IgD-negative memory B cell (primary cell): ENCODE measurements at regions not wholly inside any gene's neighbourhood (a gene's known extent, or its start where the extent isn't known, plus 50 kb on each side); places are given as distances from the start of the nearest gene placed in this dataset.

Experiments
- H3K27ac Mint-ChIP-seq, 3 donors: one replicate each; pipeline ENCODE4 v1.8.0; 2020 to 2022; ENCODE audit warnings: mild to moderate bottlenecking in 3 of 3, mixed read lengths in 3 of 3, moderate library complexity in 1 of 3
- H3K27me3 Mint-ChIP-seq: one replicate; pipeline ENCODE4 v1.8.0; 2021; ENCODE audit warnings: mixed read lengths
- H3K36me3 Mint-ChIP-seq: one replicate; pipeline ENCODE4 v1.8.0; 2020; ENCODE audit warnings: mild to moderate bottlenecking, mixed read lengths
- H3K4me1 Mint-ChIP-seq, 3 donors: one replicate each; pipeline ENCODE4 v1.8.0; 2020 to 2022; ENCODE audit warnings: mixed read lengths in 3 of 3, mild to moderate bottlenecking in 1 of 3
- H3K4me3 Mint-ChIP-seq, 4 donors: one replicate each; pipeline ENCODE4 v1.8.0; 2020 to 2022; ENCODE audit warnings: mild to moderate bottlenecking in 4 of 4, mixed read lengths in 4 of 4, moderate library complexity in 3 of 4
- H3K9me3 Mint-ChIP-seq, 3 donors: one replicate each; pipeline ENCODE4 v1.8.0; 2020 to 2021; ENCODE audit warnings: mixed read lengths in 3 of 3, mild to moderate bottlenecking in 1 of 3

DNA sequence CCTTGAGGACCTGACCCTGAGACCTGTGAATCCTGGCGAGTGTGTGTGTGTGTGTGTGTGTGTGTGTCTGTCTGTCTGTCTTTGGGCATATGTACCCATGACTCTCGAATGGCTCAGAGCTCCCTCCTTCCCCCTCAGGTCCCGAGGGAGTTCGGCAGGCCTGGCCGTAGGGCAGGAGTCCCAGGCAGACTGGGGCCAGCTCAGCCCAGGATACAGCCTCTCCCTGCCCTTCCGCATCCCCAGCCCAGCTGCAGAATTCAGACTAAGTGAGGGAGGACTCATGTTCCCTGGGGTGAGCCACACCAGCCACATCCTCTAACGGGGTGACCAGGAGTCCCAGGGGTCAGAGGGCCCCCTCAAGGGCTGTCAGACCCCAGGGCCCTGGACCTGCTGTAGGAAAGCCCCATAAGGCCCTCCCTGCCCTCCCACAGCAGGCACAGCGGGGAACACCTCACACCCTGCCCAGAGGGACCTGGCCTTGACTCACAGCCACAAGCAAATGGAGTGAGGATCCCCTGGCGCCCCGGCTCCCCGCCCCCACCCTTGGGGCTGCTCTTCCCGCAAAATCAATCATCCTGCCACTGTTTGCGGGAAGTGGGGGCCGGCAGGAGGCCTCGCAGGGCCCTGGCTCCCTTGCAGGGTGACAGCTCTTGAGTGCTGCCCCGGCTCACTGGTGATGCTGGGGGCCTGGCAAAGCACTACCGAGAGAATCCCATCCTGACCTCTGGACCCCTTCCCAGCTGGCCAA is 101.7 kb upstream of the CASZ1 start:
- H3K4me1 Mint-ChIP-seq = no peaks in the 10 kb centered on the region
- no peaks in the 10 kb centered on the region for H3K9me3 Mint-ChIP-seq
- no peak overlapping the region for H3K4me3 Mint-ChIP-seq
- peaks cover 25% of the 10 kb centered on the region for H3K27me3 Mint-ChIP-seq
- H3K36me3 Mint-ChIP-seq = no peaks in the 10 kb centered on the region
- H3K27ac Mint-ChIP-seq = no peak overlapping the region

DNA sequence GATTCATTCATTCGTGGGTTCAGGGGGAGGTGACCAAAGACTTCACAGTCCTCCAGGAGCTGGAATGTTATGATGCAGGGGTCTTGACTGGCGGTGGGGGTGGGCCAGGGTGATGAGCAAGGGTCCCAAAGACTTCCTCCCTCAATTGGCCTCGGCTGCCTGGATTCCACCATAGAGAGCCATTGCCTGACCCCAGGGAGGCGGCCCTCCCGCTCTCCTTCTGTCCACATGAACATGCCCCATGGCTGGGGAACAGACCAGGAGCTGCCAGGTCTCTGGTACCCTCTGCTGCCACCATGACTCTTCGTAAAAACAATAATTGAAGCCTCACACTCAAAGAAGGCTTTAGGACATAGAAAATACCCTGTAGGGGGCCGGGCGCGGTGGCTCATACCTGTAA is 102.5 kb upstream of the CASZ1 start:
- no peak overlapping the region for H3K27ac Mint-ChIP-seq
- no peaks in the 10 kb centered on the region for H3K36me3 Mint-ChIP-seq
- H3K4me3 Mint-ChIP-seq = no peak overlapping the region
- H3K4me1 Mint-ChIP-seq = no peaks in the 10 kb centered on the region
- H3K9me3 Mint-ChIP-seq = no peaks in the 10 kb centered on the region
- peaks cover 21% of the 10 kb centered on the region for H3K27me3 Mint-ChIP-seq

GRCh38 chr1:10899490-10900250 is 103.2 kb upstream of the CASZ1 start:
- Mint-ChIP-seq H3K4me3 (no peak overlapping the region), H3K4me1 (peaks cover 0 to 5% (median 2%) of the 10 kb centered on the region in 3 donors), H3K27me3 (peaks cover 23% of the 10 kb centered on the region), H3K27ac (no peak overlapping the region), H3K9me3 (no peaks in the 10 kb centered on the region), H3K36me3 (no peaks in the 10 kb centered on the region)

- H3K4me1 Mint-ChIP-seq = peaks cover 4 to 9% (median 6%) of the 10 kb centered on the region in 3 donors
- no peaks in the 10 kb centered on the region for H3K36me3 Mint-ChIP-seq
- H3K27me3 Mint-ChIP-seq = peaks cover 23% of the 10 kb centered on the region
- H3K27ac Mint-ChIP-seq = no peak overlapping the region
- no peak overlapping the region for H3K4me3 Mint-ChIP-seq
- no peaks in the 10 kb centered on the region for H3K9me3 Mint-ChIP-seq
These were observed 103.8 kb upstream of the CASZ1 start for GRCh38 chr1:10900251-10900651.

DNA sequence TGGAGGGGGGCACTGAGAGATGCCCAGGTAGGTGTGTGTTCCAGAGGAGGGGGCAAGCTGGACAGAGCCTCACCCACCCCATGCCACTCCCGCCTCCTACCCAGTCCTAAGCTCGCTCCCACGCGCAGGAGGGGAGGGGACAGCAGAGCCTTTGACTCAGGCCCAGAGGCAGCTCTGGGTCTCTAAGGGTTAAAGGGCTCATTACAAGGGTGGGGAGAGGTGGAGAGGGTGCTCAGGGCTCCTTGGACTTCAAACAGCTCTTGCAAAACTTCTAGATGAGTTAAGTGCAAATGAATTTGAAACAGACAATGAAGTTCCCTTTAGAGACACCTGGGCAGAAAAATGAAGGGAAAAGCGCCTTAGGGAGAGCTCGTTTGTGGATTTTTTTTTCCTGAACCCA is 104.2 kb upstream of the CASZ1 start:
- H3K36me3 Mint-ChIP-seq = no peaks in the 10 kb centered on the region
- H3K4me1 Mint-ChIP-seq = peaks cover 4 to 9% (median 6%) of the 10 kb centered on the region in 3 donors
- no peak overlapping the region for H3K27ac Mint-ChIP-seq
- peaks cover 23% of the 10 kb centered on the region for H3K27me3 Mint-ChIP-seq
- no peak overlapping the region for H3K4me3 Mint-ChIP-seq
- H3K9me3 Mint-ChIP-seq = no peaks in the 10 kb centered on the region

DNA sequence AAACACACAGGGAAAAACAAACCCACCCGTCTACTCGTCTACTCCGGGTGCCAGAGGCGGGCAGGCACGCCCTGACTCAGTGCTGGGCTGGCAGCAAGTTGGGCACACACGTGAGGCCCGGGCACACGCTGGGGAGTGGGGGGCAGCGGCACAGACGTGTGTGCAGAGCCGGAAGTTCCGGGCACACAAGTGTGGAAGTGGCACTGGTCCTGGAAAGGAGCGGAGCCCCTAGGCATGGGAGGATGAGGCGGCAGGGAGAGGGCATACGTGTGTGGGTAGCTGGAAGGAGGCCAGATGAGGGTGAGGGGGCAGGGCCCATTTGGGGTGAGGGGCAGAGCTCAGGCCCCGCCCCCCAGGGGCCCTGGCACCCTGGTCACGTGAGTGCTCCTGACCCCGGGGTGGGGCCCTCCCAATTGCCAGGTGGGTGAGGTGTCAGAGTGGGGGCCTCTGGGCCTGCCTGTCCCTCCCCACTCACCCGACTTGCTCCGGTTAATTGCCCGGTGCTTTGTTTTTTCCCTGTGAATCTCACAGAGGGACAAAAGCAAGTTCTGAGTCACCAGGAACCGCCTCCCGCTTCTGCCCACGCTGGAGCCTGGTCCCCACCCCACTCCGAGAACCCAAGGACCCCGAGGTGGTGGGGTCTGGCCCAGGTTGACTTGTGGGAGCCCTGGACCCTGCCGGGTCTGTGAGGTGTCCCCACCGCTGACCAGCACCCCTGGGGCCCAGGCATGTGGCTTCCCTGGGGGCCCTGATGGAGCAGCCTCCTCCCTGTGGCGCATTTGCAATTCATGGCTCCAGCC is 104.8 kb upstream of the CASZ1 start:
- H3K9me3 Mint-ChIP-seq = no peaks in the 10 kb centered on the region
- no peaks in the 10 kb centered on the region for H3K36me3 Mint-ChIP-seq
- peaks cover 4 to 9% (median 6%) of the 10 kb centered on the region in 3 donors for H3K4me1 Mint-ChIP-seq
- no peak overlapping the region for H3K4me3 Mint-ChIP-seq
- H3K27me3 Mint-ChIP-seq = peaks cover 25% of the 10 kb centered on the region
- H3K27ac Mint-ChIP-seq = no peak overlapping the region

- Mint-ChIP-seq H3K9me3 (no peaks in the 10 kb centered on the region), H3K27ac (peak overlapping the region in 1 of 3 donors; percentile 47), H3K27me3 (peaks cover 30% of the 10 kb centered on the region), H3K4me3 (peak overlapping the region in 1 of 4 donors; percentile 17), H3K36me3 (no peaks in the 10 kb centered on the region), H3K4me1 (peaks cover 4 to 12% (median 6%) of the 10 kb centered on the region in 3 donors)
These were observed 105.7 kb upstream of the CASZ1 start for GRCh38 chr1:10901891-10902805.

- Mint-ChIP-seq H3K4me1 (peaks cover 4 to 12% (median 6%) of the 10 kb centered on the region in 3 donors), H3K27ac (no peak overlapping the region), H3K27me3 (peaks cover 25% of the 10 kb centered on the region), H3K9me3 (no peaks in the 10 kb centered on the region), H3K36me3 (no peaks in the 10 kb centered on the region), H3K4me3 (no peak overlapping the region)
These were observed 107.0 kb upstream of the CASZ1 start for GRCh38 chr1:10903421-10903820.

GRCh38 chr1:10903821-10904220 is 107.4 kb upstream of the CASZ1 start:
- H3K27me3 Mint-ChIP-seq = peaks cover 27% of the 10 kb centered on the region
- no peaks in the 10 kb centered on the region for H3K9me3 Mint-ChIP-seq
- H3K4me1 Mint-ChIP-seq = peaks cover 4 to 12% (median 6%) of the 10 kb centered on the region in 3 donors
- H3K4me3 Mint-ChIP-seq = no peak overlapping the region
- no peaks in the 10 kb centered on the region for H3K36me3 Mint-ChIP-seq
- H3K27ac Mint-ChIP-seq = no peak overlapping the region

GRCh38 chr1:10904396-10905358 is 107.8 kb upstream of the TARDBP start:
- H3K4me3 Mint-ChIP-seq = peak overlapping the region in 2 of 4 donors; percentile 17 to 79
- no peaks in the 10 kb centered on the region for H3K9me3 Mint-ChIP-seq
- peak overlapping the region in 1 of 3 donors; percentile 54 for H3K27ac Mint-ChIP-seq
- H3K36me3 Mint-ChIP-seq = no peaks in the 10 kb centered on the region
- peaks cover 21% of the 10 kb centered on the region for H3K27me3 Mint-ChIP-seq
- peaks cover 4 to 12% (median 6%) of the 10 kb centered on the region in 3 donors for H3K4me1 Mint-ChIP-seq

GRCh38 chr1:10905841-10906655 is 106.4 kb upstream of the TARDBP start:
- Mint-ChIP-seq H3K27ac (no peak overlapping the region), H3K36me3 (no peaks in the 10 kb centered on the region), H3K27me3 (peaks cover 17% of the 10 kb centered on the region), H3K4me3 (no peak overlapping the region), H3K4me1 (peaks cover 4 to 12% (median 6%) of the 10 kb centered on the region in 3 donors), H3K9me3 (no peaks in the 10 kb centered on the region)

DNA sequence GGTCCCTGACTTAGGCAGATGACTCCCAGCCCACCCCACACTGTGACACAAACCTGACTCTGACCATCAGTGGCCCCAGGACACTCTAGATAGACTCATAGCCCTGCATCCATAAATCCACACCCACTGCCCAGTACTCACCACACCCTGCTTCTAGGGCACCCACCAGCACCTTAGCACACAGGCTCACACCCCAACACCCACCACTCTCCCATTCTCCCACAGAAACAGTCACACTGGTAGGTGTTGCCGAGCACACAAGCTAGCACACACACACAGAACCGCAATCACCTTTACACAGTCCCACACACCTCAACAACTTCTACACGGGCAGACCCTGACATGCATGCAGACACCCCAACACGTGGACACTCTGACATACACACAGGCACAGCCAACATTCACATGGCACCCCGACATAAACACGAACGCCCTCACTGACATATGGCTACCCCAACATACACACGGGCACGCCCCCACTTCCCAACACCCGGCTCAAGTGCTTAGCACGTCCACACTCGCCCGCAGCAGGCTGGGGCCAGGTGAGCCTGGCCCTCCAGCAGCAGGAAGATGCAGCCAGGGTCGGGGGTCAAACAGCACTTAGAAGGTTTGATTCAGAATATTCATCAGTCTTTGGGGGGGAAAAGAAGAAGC is 105.5 kb upstream of the TARDBP start:
- no peaks in the 10 kb centered on the region for H3K9me3 Mint-ChIP-seq
- no peak overlapping the region for H3K4me3 Mint-ChIP-seq
- no peaks in the 10 kb centered on the region for H3K36me3 Mint-ChIP-seq
- H3K4me1 Mint-ChIP-seq = peaks cover 4 to 12% (median 6%) of the 10 kb centered on the region in 3 donors
- H3K27me3 Mint-ChIP-seq = peaks cover 17% of the 10 kb centered on the region
- H3K27ac Mint-ChIP-seq = no peak overlapping the region
